GM21381 (cell line): ENCODE measurements at regions not wholly inside any gene's neighbourhood (a gene's known extent, or its start where the extent isn't known, plus 50 kb on each side); places are given as distances from the start of the nearest gene placed in this dataset.
"Not testable (repeated sequence)": the region's sequence is repeated elsewhere in the genome, so short reads cannot be mapped to it uniquely, and the experiment has no call there.

Experiments
- ATAC-seq: cut with Tn5 transposase; IDR thresholded peaks from one replicate; pipeline ENCODE4 v1.9.1; 2021; ENCODE audit warnings: mild to moderate bottlenecking, moderate library complexity; ENCODE audit not compliant: unreplicated experiment

DNA sequence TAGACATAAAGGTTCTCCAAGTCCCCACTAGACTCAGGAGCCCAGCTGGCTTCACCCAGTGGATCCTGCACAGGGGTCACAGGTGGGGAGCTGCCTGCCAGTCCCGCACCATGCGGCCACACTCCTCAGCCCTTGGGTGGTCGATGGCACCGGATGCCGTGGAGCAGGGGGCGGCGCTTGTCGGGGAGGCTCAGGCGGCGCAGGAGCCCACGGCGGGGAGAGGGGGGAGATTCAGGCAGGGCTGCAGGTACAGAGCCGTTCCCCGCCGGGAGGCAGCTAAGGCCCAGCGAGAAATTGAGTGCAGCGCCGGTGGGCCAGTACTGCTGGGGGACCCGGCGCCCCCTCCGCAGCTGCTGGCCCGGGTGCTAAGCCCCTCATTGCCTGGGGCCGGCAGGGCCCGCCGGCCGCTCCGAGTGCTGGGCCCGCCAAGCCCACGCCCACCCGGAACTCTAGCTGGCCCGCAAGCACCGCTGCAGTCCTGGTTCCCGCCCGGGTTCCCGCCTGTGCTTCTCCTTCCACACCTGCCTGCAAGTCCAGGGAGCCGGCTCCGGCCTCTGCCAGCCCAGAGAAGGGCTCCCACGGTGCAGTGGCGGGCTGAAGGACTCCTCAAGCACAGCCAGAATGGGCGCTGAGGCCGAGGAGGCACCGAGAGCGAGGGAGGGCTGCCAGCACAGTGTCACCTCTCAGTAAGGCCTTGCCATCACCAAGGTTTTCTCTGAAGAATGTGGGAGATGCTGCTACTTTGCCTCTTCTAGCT lies 58.4 kb upstream of the PPP1R12A start:
- no peak for ATAC-seq

GRCh38 chr12:79991586-79991985 lies 56.7 kb upstream of the PPP1R12A start:
- ATAC-seq, result no peak

- ATAC-seq, result not testable (repeated sequence)
These were observed 55.8 kb upstream of the PPP1R12A start for GRCh38 chr12:79990509-79991338.

DNA sequence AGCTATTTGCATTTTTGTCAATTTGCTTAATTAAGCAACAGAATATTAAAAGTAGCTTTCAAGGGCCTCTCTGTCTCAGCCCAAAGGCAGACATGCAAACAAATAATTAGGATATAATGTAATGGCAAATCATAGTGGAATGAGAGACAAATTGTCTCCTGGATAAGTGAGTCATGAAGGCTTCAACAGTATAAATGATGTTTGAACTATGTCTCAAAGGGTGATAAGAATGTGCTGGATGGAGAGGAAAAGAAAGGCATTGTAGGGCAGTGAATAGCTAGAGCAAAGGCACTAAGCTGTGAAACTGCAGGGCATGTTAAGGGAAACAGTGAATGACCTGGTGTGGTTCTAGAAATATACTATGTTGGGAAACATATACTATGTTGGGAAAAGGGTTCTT lies 53.5 kb upstream of the PPP1R12A start:
- no peak for ATAC-seq

GRCh38 chr12:79987731-79988130 lies 52.8 kb upstream of the PPP1R12A start:
- no peak for ATAC-seq
